Activated CD4-positive, alpha-beta T cell treated with anti-CD3 and anti-CD28 coated beads, Interleukin-2, amount 10 ng/mL, durations not matched to agents 24 days and 14 days (primary cell): ENCODE measurements at regions not wholly inside any gene's neighbourhood (a gene's known extent, or its start where the extent isn't known, plus 50 kb on each side); places are given as distances from the start of the nearest gene placed in this dataset.

Experiments
- DNase-seq: peaks from one replicate; pipeline ENCODE4 v3.0.0; 2022
- H3K27ac Mint-ChIP-seq: one replicate; pipeline ENCODE4 v1.8.0; 2022; ENCODE audit warnings: mild to moderate bottlenecking, mixed read lengths
- H3K27me3 Mint-ChIP-seq: one replicate; pipeline ENCODE4 v1.8.0; 2022; ENCODE audit warnings: mixed read lengths
- H3K36me3 Mint-ChIP-seq: one replicate; pipeline ENCODE4 v1.8.0; 2022; ENCODE audit warnings: low read depth, mild to moderate bottlenecking, mixed read lengths
- H3K4me1 Mint-ChIP-seq: one replicate; pipeline ENCODE4 v1.8.0; 2021; ENCODE audit warnings: mixed read lengths
- H3K4me3 Mint-ChIP-seq: one replicate; pipeline ENCODE4 v1.8.0; 2022; ENCODE audit warnings: mild to moderate bottlenecking, moderate library complexity, mixed read lengths
- H3K9me3 Mint-ChIP-seq: one replicate; pipeline ENCODE4 v1.8.0; 2021; ENCODE audit warnings: mixed read lengths
- intact Hi-C: fragments of 100-400 bp; cut with micrococcal nuclease; formaldehyde crosslinking; loops from one replicate; pipeline ENCODE4 v1.15.1; 2023

GRCh38 chr20:40806929-40807820, 118.1 kb upstream of the MAFB start:
- no peaks in the 10 kb centered on the region for H3K9me3 Mint-ChIP-seq
- no peaks in the 10 kb centered on the region for H3K36me3 Mint-ChIP-seq
- intact Hi-C loops: no loop called here
- H3K27me3 Mint-ChIP-seq: peaks cover 4% of the 10 kb centered on the region
- H3K27ac Mint-ChIP-seq: no peak overlapping the region
- H3K4me3 Mint-ChIP-seq: no peak overlapping the region
- H3K4me1 Mint-ChIP-seq: no peaks in the 10 kb centered on the region
- no peak for DNase-seq

GRCh38 chr20:40807821-40808170, 118.8 kb upstream of the MAFB start:
- Mint-ChIP-seq H3K36me3 (no peaks in the 10 kb centered on the region), H3K27ac (no peak overlapping the region), H3K4me3 (no peak overlapping the region), H3K4me1 (no peaks in the 10 kb centered on the region), H3K9me3 (no peaks in the 10 kb centered on the region), H3K27me3 (peaks cover 4% of the 10 kb centered on the region)
- intact Hi-C loops: no loop called here
- DNase-seq: no peak

- H3K27ac Mint-ChIP-seq: no peak overlapping the region
- intact Hi-C loops: no loop called here
- H3K9me3 Mint-ChIP-seq: no peaks in the 10 kb centered on the region
- H3K27me3 Mint-ChIP-seq: peaks cover 4% of the 10 kb centered on the region
- DNase-seq: no peak
- H3K4me3 Mint-ChIP-seq: no peak overlapping the region
- H3K4me1 Mint-ChIP-seq: no peaks in the 10 kb centered on the region
- H3K36me3 Mint-ChIP-seq: no peaks in the 10 kb centered on the region
Observed at GRCh38 chr20:40808936-40809335, 119.9 kb upstream of the MAFB start.

GRCh38 chr20:40809361-40809760, 120.3 kb upstream of the MAFB start:
- no peak overlapping the region for H3K27ac Mint-ChIP-seq
- no peak for DNase-seq
- no peaks in the 10 kb centered on the region for H3K9me3 Mint-ChIP-seq
- H3K4me3 Mint-ChIP-seq: no peak overlapping the region
- peaks cover 4% of the 10 kb centered on the region for H3K27me3 Mint-ChIP-seq
- intact Hi-C loops: no loop called here
- no peaks in the 10 kb centered on the region for H3K36me3 Mint-ChIP-seq
- H3K4me1 Mint-ChIP-seq: no peaks in the 10 kb centered on the region

GRCh38 chr20:40810332-40811000, 121.4 kb upstream of the MAFB start:
- Mint-ChIP-seq H3K4me3 (no peak overlapping the region), H3K9me3 (no peaks in the 10 kb centered on the region), H3K36me3 (no peaks in the 10 kb centered on the region), H3K4me1 (no peaks in the 10 kb centered on the region), H3K27me3 (peaks cover 2% of the 10 kb centered on the region), H3K27ac (no peak overlapping the region)
- intact Hi-C loops: no loop called here
- DNase-seq: no peak

- Mint-ChIP-seq H3K27ac (no peak overlapping the region), H3K4me1 (no peaks in the 10 kb centered on the region), H3K27me3 (peaks cover 2% of the 10 kb centered on the region), H3K36me3 (no peaks in the 10 kb centered on the region), H3K4me3 (no peak overlapping the region), H3K9me3 (no peaks in the 10 kb centered on the region)
- intact Hi-C loops: no loop called here
- no peak for DNase-seq
Observed at GRCh38 chr20:40811004-40811403, 122.0 kb upstream of the MAFB start.

GRCh38 chr20:40811660-40812414, 122.8 kb upstream of the MAFB start:
- Mint-ChIP-seq H3K4me1 (no peaks in the 10 kb centered on the region), H3K36me3 (no peaks in the 10 kb centered on the region), H3K27ac (no peak overlapping the region), H3K27me3 (peaks cover 2% of the 10 kb centered on the region), H3K9me3 (no peaks in the 10 kb centered on the region), H3K4me3 (no peak overlapping the region)
- intact Hi-C loops: no loop called here
- no peak for DNase-seq

- Mint-ChIP-seq H3K36me3 (no peaks in the 10 kb centered on the region), H3K4me3 (no peak overlapping the region), H3K9me3 (no peaks in the 10 kb centered on the region), H3K4me1 (no peaks in the 10 kb centered on the region), H3K27me3 (no peaks in the 10 kb centered on the region), H3K27ac (no peak overlapping the region)
- intact Hi-C loops: no loop called here
- DNase-seq: no peak
Observed at GRCh38 chr20:40812415-40812925, 123.4 kb upstream of the MAFB start.

GRCh38 chr20:40813029-40813431, 124.0 kb upstream of the MAFB start:
- Mint-ChIP-seq H3K27ac (no peak overlapping the region), H3K36me3 (no peaks in the 10 kb centered on the region)
- intact Hi-C loops: no loop called here

GRCh38 chr20:40813708-40814630, 124.9 kb upstream of the MAFB start:
- intact Hi-C loops: no loop called here
- H3K27ac Mint-ChIP-seq: no peak overlapping the region
- H3K4me3 Mint-ChIP-seq: no peak overlapping the region
- no peak for DNase-seq
- no peaks in the 10 kb centered on the region for H3K36me3 Mint-ChIP-seq
- no peaks in the 10 kb centered on the region for H3K9me3 Mint-ChIP-seq
- H3K27me3 Mint-ChIP-seq: no peaks in the 10 kb centered on the region
- H3K4me1 Mint-ChIP-seq: no peaks in the 10 kb centered on the region

More at GRCh38 chr20:40813029-40813431, 124.0 kb upstream of the MAFB start:
- Mint-ChIP-seq H3K27me3 (no peaks in the 10 kb centered on the region), H3K4me3 (no peak overlapping the region), H3K4me1 (no peaks in the 10 kb centered on the region), H3K9me3 (no peaks in the 10 kb centered on the region)
- DNase-seq: no peak

- intact Hi-C loops: no loop called here
- H3K4me1 Mint-ChIP-seq: no peaks in the 10 kb centered on the region
- no peak overlapping the region for H3K27ac Mint-ChIP-seq
- H3K9me3 Mint-ChIP-seq: no peaks in the 10 kb centered on the region
- no peak for DNase-seq
- H3K27me3 Mint-ChIP-seq: no peaks in the 10 kb centered on the region
- no peaks in the 10 kb centered on the region for H3K36me3 Mint-ChIP-seq
- no peak overlapping the region for H3K4me3 Mint-ChIP-seq
Observed at GRCh38 chr20:40814631-40814960, 125.6 kb upstream of the MAFB start.

- H3K9me3 Mint-ChIP-seq: no peaks in the 10 kb centered on the region
Observed at GRCh38 chr20:40815156-40816038, 126.4 kb upstream of the MAFB start.

GRCh38 chr20:40816039-40816352, 127.0 kb upstream of the MAFB start:
- Mint-ChIP-seq H3K9me3 (no peaks in the 10 kb centered on the region), H3K4me1 (no peaks in the 10 kb centered on the region), H3K36me3 (no peaks in the 10 kb centered on the region), H3K27ac (no peak overlapping the region), H3K4me3 (no peak overlapping the region), H3K27me3 (no peaks in the 10 kb centered on the region)
- intact Hi-C loops: no loop called here
- DNase-seq: no peak

More at GRCh38 chr20:40815156-40816038, 126.4 kb upstream of the MAFB start:
- Mint-ChIP-seq H3K4me3 (no peak overlapping the region), H3K27ac (no peak overlapping the region), H3K4me1 (no peaks in the 10 kb centered on the region), H3K27me3 (no peaks in the 10 kb centered on the region), H3K36me3 (no peaks in the 10 kb centered on the region)
- intact Hi-C loops: no loop called here
- DNase-seq: no peak
